ENCODE measurements at regions not wholly inside any gene's neighbourhood (a gene's known extent, or its start where the extent isn't known, plus 50 kb on each side); places are given as distances from the start of the nearest gene placed in this dataset.

DNA sequence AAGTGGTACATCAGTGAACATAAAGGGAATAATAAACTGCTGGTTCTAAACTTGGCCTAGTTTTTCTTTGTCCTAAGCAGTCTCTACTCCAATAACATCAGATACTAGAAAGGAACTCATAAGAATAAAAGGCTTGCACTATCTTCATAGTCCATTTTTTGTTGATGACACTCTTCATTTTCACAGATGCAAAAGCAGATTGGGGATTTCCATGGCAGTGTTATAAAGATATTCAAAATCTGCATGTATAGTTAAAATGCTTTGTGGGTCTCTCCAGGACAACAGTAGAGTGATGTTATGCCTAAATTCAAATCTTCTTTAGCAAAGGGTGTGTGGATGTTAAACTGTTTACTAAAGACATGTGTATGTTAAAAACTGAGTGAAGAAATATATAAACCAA lies 745.8 kb downstream of the TRHDE start:
- TF ChIP-seq, protein P1, sequence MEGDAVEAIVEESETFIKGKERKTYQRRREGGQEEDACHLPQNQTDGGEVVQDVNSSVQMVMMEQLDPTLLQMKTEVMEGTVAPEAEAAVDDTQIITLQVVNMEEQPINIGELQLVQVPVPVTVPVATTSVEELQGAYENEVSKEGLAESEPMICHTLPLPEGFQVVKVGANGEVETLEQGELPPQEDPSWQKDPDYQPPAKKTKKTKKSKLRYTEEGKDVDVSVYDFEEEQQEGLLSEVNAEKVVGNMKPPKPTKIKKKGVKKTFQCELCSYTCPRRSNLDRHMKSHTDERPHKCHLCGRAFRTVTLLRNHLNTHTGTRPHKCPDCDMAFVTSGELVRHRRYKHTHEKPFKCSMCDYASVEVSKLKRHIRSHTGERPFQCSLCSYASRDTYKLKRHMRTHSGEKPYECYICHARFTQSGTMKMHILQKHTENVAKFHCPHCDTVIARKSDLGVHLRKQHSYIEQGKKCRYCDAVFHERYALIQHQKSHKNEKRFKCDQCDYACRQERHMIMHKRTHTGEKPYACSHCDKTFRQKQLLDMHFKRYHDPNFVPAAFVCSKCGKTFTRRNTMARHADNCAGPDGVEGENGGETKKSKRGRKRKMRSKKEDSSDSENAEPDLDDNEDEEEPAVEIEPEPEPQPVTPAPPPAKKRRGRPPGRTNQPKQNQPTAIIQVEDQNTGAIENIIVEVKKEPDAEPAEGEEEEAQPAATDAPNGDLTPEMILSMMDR (IDR thresholded peaks at IDR 0.05) = no peak
- Histone ChIP-seq H3K27ac (no peak overlapping the region), H3K4me1 (no peaks in the 10 kb centered on the region), H3K79me2 (no peaks in the 10 kb centered on the region), H3K36me3 (ENCODE audit: control insufficient read depth, insufficient read depth, low read length) (no peaks in the 10 kb centered on the region), H3K9me3 (ENCODE audit: control insufficient read depth, low read length) (no peaks in the 10 kb centered on the region), H3K4me2 (ENCODE audit: low read length) (no peak overlapping the region), H3K4me3 (ENCODE audit: low read depth, low read length) (no peak overlapping the region), H3K27me3 (ENCODE audit: control insufficient read depth, insufficient read depth, low read length) (no peaks in the 10 kb centered on the region), H3K9ac (no peak overlapping the region), H2AFZ (no peak overlapping the region)

- no peaks in the 10 kb centered on the region for H3K27me3 ChIP-seq (ENCODE audit: control insufficient read depth, insufficient read depth, low read length)
- no peak overlapping the region for H3K4me3 ChIP-seq (ENCODE audit: low read depth, low read length)
- H3K36me3 ChIP-seq (ENCODE audit: control insufficient read depth, insufficient read depth, low read length) = no peaks in the 10 kb centered on the region
- no peaks in the 10 kb centered on the region for H3K9me3 ChIP-seq (ENCODE audit: control insufficient read depth, low read length)
- no peaks in the 10 kb centered on the region for H3K4me1 ChIP-seq
- H3K9ac ChIP-seq = no peak overlapping the region
- TF ChIP-seq, protein P1 (IDR thresholded peaks at IDR 0.05) = no peak
- no peak overlapping the region for H3K4me2 ChIP-seq (ENCODE audit: low read length)
- no peak overlapping the region for H3K27ac ChIP-seq
- no peaks in the 10 kb centered on the region for H3K79me2 ChIP-seq
- no peak overlapping the region for H2AFZ ChIP-seq
Measured at GRCh38 chr12:73053893-73054292, 781.7 kb downstream of the TRHDE start.

DNA sequence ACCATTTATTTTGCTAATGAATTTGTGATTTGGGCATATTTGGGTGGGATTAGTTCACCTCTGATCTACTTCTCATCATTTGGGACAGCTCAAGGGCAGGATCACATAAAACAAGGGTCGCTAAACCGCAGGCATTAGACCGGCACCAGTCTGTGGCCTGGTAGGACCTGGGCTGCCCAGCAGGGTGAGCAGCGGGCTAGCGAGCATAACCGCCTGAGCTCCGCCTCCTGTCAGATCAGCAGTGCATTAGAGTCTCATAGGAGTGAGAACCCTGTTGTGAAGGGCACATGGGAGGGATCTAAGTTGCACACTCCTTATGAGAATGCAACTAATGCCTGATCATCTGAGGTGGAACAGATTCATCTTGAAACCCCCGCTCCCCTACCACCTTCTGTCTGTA lies 785.3 kb downstream of the TRHDE start:
- Histone ChIP-seq H3K4me3 (ENCODE audit: low read depth, low read length) (no peak overlapping the region), H3K4me2 (ENCODE audit: low read length) (no peak overlapping the region), H3K27me3 (ENCODE audit: control insufficient read depth, insufficient read depth, low read length) (no peaks in the 10 kb centered on the region), H3K27ac (no peak overlapping the region), H3K9ac (no peak overlapping the region), H2AFZ (no peak overlapping the region), H3K4me1 (no peaks in the 10 kb centered on the region), H3K79me2 (no peaks in the 10 kb centered on the region), H3K9me3 (ENCODE audit: control insufficient read depth, low read length) (no peaks in the 10 kb centered on the region), H3K36me3 (ENCODE audit: control insufficient read depth, insufficient read depth, low read length) (no peaks in the 10 kb centered on the region)
- TF ChIP-seq, protein P1 (IDR thresholded peaks at IDR 0.05) = no peak

DNA sequence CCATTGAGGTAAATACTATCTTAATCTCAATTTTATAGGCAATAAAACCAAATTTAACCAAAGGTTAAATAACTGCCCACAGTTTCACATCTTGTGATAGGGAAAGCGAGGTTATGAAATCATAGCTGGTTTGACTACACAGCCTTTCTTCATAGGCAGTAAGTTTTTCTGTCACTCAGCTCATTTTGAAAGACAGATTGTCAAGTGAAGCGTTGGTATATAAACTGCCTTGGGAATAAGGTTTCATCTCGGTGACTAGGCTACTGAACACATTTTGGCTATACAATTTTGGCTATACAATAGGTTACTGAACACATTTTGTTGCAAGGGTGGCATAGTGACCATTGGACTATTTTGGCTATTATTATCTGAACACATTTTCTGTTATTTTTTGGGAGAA lies 793.7 kb downstream of the TRHDE start:
- Histone ChIP-seq H3K4me3 (ENCODE audit: low read depth, low read length) (no peak overlapping the region), H3K9ac (no peak overlapping the region), H3K79me2 (no peaks in the 10 kb centered on the region), H3K36me3 (ENCODE audit: control insufficient read depth, insufficient read depth, low read length) (no peaks in the 10 kb centered on the region), H3K27ac (no peak overlapping the region), H3K9me3 (ENCODE audit: control insufficient read depth, low read length) (no peaks in the 10 kb centered on the region), H2AFZ (no peak overlapping the region), H3K4me2 (ENCODE audit: low read length) (no peak overlapping the region), H3K4me1 (no peaks in the 10 kb centered on the region), H3K27me3 (ENCODE audit: control insufficient read depth, insufficient read depth, low read length) (no peaks in the 10 kb centered on the region)
- TF ChIP-seq, protein P1 (IDR thresholded peaks at IDR 0.05) = no peak

GRCh38 chr12:73067616-73068015 lies 795.4 kb downstream of the TRHDE start:
- no peaks in the 10 kb centered on the region for H3K27me3 ChIP-seq (ENCODE audit: control insufficient read depth, insufficient read depth, low read length)
- H3K4me3 ChIP-seq (ENCODE audit: low read depth, low read length) = no peak overlapping the region
- TF ChIP-seq, protein P1 (IDR thresholded peaks at IDR 0.05) = no peak
- H3K36me3 ChIP-seq (ENCODE audit: control insufficient read depth, insufficient read depth, low read length) = no peaks in the 10 kb centered on the region
- no peaks in the 10 kb centered on the region for H3K9me3 ChIP-seq (ENCODE audit: control insufficient read depth, low read length)
- H3K9ac ChIP-seq = no peak overlapping the region
- H3K27ac ChIP-seq = no peak overlapping the region
- no peaks in the 10 kb centered on the region for H3K79me2 ChIP-seq
- no peak overlapping the region for H3K4me2 ChIP-seq (ENCODE audit: low read length)
- no peak overlapping the region for H2AFZ ChIP-seq
- H3K4me1 ChIP-seq = no peaks in the 10 kb centered on the region
